H1 (cell line): ENCODE measurements at regions not wholly inside any gene's neighbourhood (a gene's known extent, or its start where the extent isn't known, plus 50 kb on each side); places are given as distances from the start of the nearest gene placed in this dataset.

ENCODE experiments used
- CTCF ChIA-PET: fragments of 300-600 bp; sonication (Branson Sonifier 250); formaldehyde crosslinking; loops from one replicate; lab custom pipeline; 2021; ENCODE audit not compliant: partially characterized antibody; lab: Charles Lee
- POLR2A ChIA-PET: fragments of 300-600 bp; sonication (Branson Sonifier 250); formaldehyde crosslinking; loops from one replicate; lab custom pipeline; 2021; ENCODE audit warnings: inconsistent platforms; ENCODE audit not compliant: partially characterized antibody; lab: Charles Lee
- DNase-seq, 2 experiments: peaks; one replicate each; pipeline versions ENCODE4 v3.0.0 to v3.0.0-alpha.2; 2010 to 2022; ENCODE audit warnings: low spot score in 2 of 2, low read depth in 1 of 2, mixed read lengths in 1 of 2
- FAIRE-seq: peaks from 2 replicates; lab custom pipeline; 2011; peaks lifted over from hg19 to GRCh38; lab: Jason Lieb, UNC
- H2AFZ ChIP-seq: 2 replicates; pipeline ENCODE4 v1.8.1; 2012; ENCODE audit warnings: low read length, inconsistent platforms
- H2AK5ac ChIP-seq: 2 replicates; pipeline ENCODE4 v1.6.1; 2013; ENCODE audit warnings: low read depth, low read length
- H2BK120ac ChIP-seq: replicated peaks from 2 replicates; pipeline ENCODE3; 2013; ENCODE audit warnings: low read depth, low read length, inconsistent platforms
- H2BK12ac ChIP-seq: 2 replicates; pipeline ENCODE4 v1.6.1; 2013; ENCODE audit warnings: low read depth, low read length
- H2BK15ac ChIP-seq: 2 replicates; pipeline ENCODE4 v1.6.1; 2013; ENCODE audit warnings: low read length
- H2BK20ac ChIP-seq: 2 replicates; pipeline ENCODE4 v1.6.1; 2013; ENCODE audit warnings: low read length
- H2BK5ac ChIP-seq: 2 replicates; pipeline ENCODE4 v1.6.1; 2013; ENCODE audit warnings: low read depth, low read length
- H3K14ac ChIP-seq: 2 replicates; pipeline ENCODE4 v1.6.1; 2013; ENCODE audit warnings: inconsistent platforms; ENCODE audit not compliant: insufficient read length
- H3K18ac ChIP-seq: 2 replicates; pipeline ENCODE4 v1.6.1; 2013; ENCODE audit warnings: low read length; ENCODE audit errors: extremely low read depth
- H3K23ac ChIP-seq: 2 replicates; pipeline ENCODE4 v1.6.1; 2013; ENCODE audit warnings: inconsistent platforms; ENCODE audit not compliant: insufficient read length
- H3K23me2 ChIP-seq: 2 replicates; pipeline ENCODE4 v1.6.1; 2013; ENCODE audit warnings: low read depth, low read length
- H3K27ac ChIP-seq: 2 replicates; pipeline ENCODE4 v1.6.1; 2011; ENCODE audit warnings: low read depth, low read length, inconsistent platforms
- H3K27me3 ChIP-seq, 4 experiments: replicated peaks in 1 of 4; 1 replicate in 1 of 4; 2 replicates in 3 of 4; pipeline versions ENCODE4 v1.6.1 to v1.8.1; 2011 to 2013; ENCODE audit warnings: low read length in 3 of 4, mild to moderate bottlenecking in 3 of 4, inconsistent platforms in 2 of 4, mixed read lengths in 2 of 4, moderate library complexity in 1 of 4; ENCODE audit not compliant: control insufficient read depth in 3 of 4, insufficient read depth in 3 of 4; ENCODE audit errors: extremely low read depth in 1 of 4
- H3K36me3 ChIP-seq, 4 experiments: 2 replicates each; pipeline versions ENCODE4 v1.6.1 to v1.8.1; 2011 to 2013; ENCODE audit warnings: mild to moderate bottlenecking in 4 of 4, low read length in 3 of 4, moderate library complexity in 2 of 4, control low read depth in 1 of 4, inconsistent platforms in 1 of 4; ENCODE audit not compliant: insufficient read depth in 4 of 4, control insufficient read depth in 2 of 4
- H3K4ac ChIP-seq: replicated peaks from 2 replicates; pipeline ENCODE3; 2013; ENCODE audit warnings: low read length, low read depth, mixed read lengths, inconsistent platforms; ENCODE audit not compliant: insufficient read length
- H3K4me1 ChIP-seq, 4 experiments: replicated peaks in 1 of 4; 1 replicate in 1 of 4; 2 replicates in 3 of 4; pipeline versions ENCODE4 v1.6.1 to v1.8.1; 2011 to 2013; ENCODE audit warnings: low read length in 3 of 4, inconsistent platforms in 2 of 4, mixed read lengths in 1 of 4; ENCODE audit not compliant: insufficient read depth in 4 of 4, control insufficient read depth in 3 of 4
- H3K4me2 ChIP-seq, 2 experiments: 2 replicates each; pipeline versions ENCODE4 v1.6.1 to v1.8.1; 2011 to 2013; ENCODE audit warnings: low read depth in 2 of 2, low read length in 2 of 2, control low read depth in 1 of 2, inconsistent platforms in 1 of 2, mild to moderate bottlenecking in 1 of 2; ENCODE audit not compliant: insufficient read depth in 1 of 2
- H3K4me3 ChIP-seq, 4 experiments: fragments of 200-600, 300-600 bp in 1 of 4; sonication (generic), shearing (Covaris generic), sonication (Bioruptor Twin) in 1 of 4; 2 replicates each; pipeline versions ENCODE4 v1.5.1 to v1.8.1; 2011 to 2016; ENCODE audit warnings: low read length in 4 of 4, low read depth in 3 of 4, control low read depth in 2 of 4, inconsistent platforms in 2 of 4, mild to moderate bottlenecking in 2 of 4, mixed read lengths in 1 of 4, moderate library complexity in 1 of 4; ENCODE audit not compliant: insufficient read depth in 2 of 4; ENCODE audit errors: extremely low read depth in 1 of 4
- H3K56ac ChIP-seq: replicated peaks from 2 replicates; pipeline ENCODE3; 2013; ENCODE audit warnings: low read depth, mild to moderate bottlenecking, mixed read lengths, low read length, inconsistent platforms; ENCODE audit not compliant: insufficient read length
- H3K79me1 ChIP-seq: 2 replicates; pipeline ENCODE4 v1.6.1; 2013; ENCODE audit warnings: low read depth, low read length, control low read depth
- H3K79me2 ChIP-seq, 2 experiments: 2 replicates each; pipeline versions ENCODE4 v1.6.1 to v1.8.1; 2012 to 2013; ENCODE audit warnings: low read length in 2 of 2, mild to moderate bottlenecking in 2 of 2, inconsistent platforms in 1 of 2; ENCODE audit not compliant: insufficient read depth in 2 of 2, control insufficient read depth in 1 of 2
- H3K9ac ChIP-seq, 4 experiments: replicated peaks in 1 of 4; 1 replicate in 1 of 4; 2 replicates in 3 of 4; pipeline versions ENCODE4 v1.6.1 to v1.8.1; 2011 to 2013; ENCODE audit warnings: low read depth in 3 of 4, low read length in 3 of 4, control low read depth in 2 of 4, mild to moderate bottlenecking in 2 of 4, moderate library complexity in 2 of 4, inconsistent platforms in 1 of 4; ENCODE audit errors: extremely low read depth in 1 of 4
- H3K9me3 ChIP-seq, 2 experiments: 2 replicates each; pipeline versions ENCODE4 v1.6.1 to v1.8.1; 2012 to 2013; ENCODE audit warnings: mild to moderate bottlenecking in 2 of 2, moderate library complexity in 2 of 2, control low read depth in 1 of 2, inconsistent platforms in 1 of 2, low read depth in 1 of 2, low read length in 1 of 2, mixed read lengths in 1 of 2; ENCODE audit not compliant: insufficient read depth in 2 of 2
- H4K20me1 ChIP-seq, 2 experiments: replicated peaks in 1 of 2; 2 replicates each; pipeline versions ENCODE3 to v1.8.1; 2011 to 2013; ENCODE audit warnings: inconsistent platforms in 2 of 2, low read length in 2 of 2, mild to moderate bottlenecking in 1 of 2; ENCODE audit not compliant: insufficient read depth in 2 of 2, control insufficient read depth in 1 of 2
- H4K5ac ChIP-seq: 2 replicates; pipeline ENCODE4 v1.6.1; 2013; ENCODE audit warnings: low read length, low read depth, mixed read lengths, inconsistent platforms; ENCODE audit not compliant: insufficient read length
- H4K8ac ChIP-seq: 2 replicates; pipeline ENCODE4 v1.8.0; 2013; ENCODE audit warnings: mild to moderate bottlenecking, moderate library complexity, low read length, inconsistent platforms; ENCODE audit not compliant: insufficient read depth; ENCODE audit errors: extremely low read depth
- H4K91ac ChIP-seq: replicated peaks from 2 replicates; pipeline ENCODE3; 2013; ENCODE audit warnings: low read length, mixed read lengths, inconsistent platforms; ENCODE audit not compliant: insufficient read length
- CBX5 ChIP-seq: fragments of 300-800, 300-1000 bp; sonication (generic); IDR thresholded peaks from 2 replicates; pipeline ENCODE4 v1.7.1; 2016; ENCODE audit warnings: antibody characterized with exemption, low read length, low read depth
- HDAC2 ChIP-seq, 2 experiments: fragments of 300-600 bp in 1 of 2; sonication (generic) in 1 of 2; IDR thresholded peaks; 2 replicates each; pipeline ENCODE4 v1.6.1; 2011 to 2012; ENCODE audit warnings: low read depth in 2 of 2, low read length in 2 of 2, mild to moderate bottlenecking in 2 of 2, moderate library complexity in 2 of 2, borderline replicate concordance in 1 of 2, inconsistent platforms in 1 of 2
- JUND ChIP-seq: IDR thresholded peaks from 2 replicates; pipeline ENCODE4 v1.6.1; 2011; ENCODE audit warnings: mild to moderate bottlenecking, improper control_type of control experiment, low read length
- KDM1A ChIP-seq: fragments of 200-600, 300-600 bp; sonication (generic); IDR thresholded peaks from 2 replicates; pipeline ENCODE4 v1.7.1; 2016; ENCODE audit warnings: mild to moderate bottlenecking, low read length, borderline replicate concordance
- KDM5A ChIP-seq: fragments of 200-600 bp; IDR thresholded peaks from 2 replicates; pipeline ENCODE4 v1.7.1; 2012; ENCODE audit warnings: mild to moderate bottlenecking, low read length, inconsistent platforms, mixed read lengths
- MAFK ChIP-seq: IDR thresholded peaks from 2 replicates; pipeline ENCODE4 v1.6.1; 2012; ENCODE audit warnings: low read depth, mild to moderate bottlenecking, improper control_type of control experiment, low read length
- MAX ChIP-seq: IDR thresholded peaks from 2 replicates; pipeline ENCODE4 v1.6.1; 2012; ENCODE audit warnings: inconsistent platforms
- NRF1 ChIP-seq: IDR thresholded peaks from 2 replicates; pipeline ENCODE4 v1.6.1; 2011; ENCODE audit warnings: mild to moderate bottlenecking, low read depth, low read length, improper control_type of control experiment
- RFX5 ChIP-seq: IDR thresholded peaks from 2 replicates; pipeline ENCODE4 v1.6.1; 2011; ENCODE audit warnings: low read depth, low read length, improper control_type of control experiment, borderline replicate concordance
- SIX5 ChIP-seq: IDR thresholded peaks from 2 replicates; pipeline ENCODE4 v1.6.1; 2011; ENCODE audit warnings: mild to moderate bottlenecking, low read depth, low read length
- SP1 ChIP-seq: IDR thresholded peaks from 2 replicates; pipeline ENCODE4 v1.6.1; 2011; ENCODE audit warnings: low read depth, low read length
- SP2 ChIP-seq: IDR thresholded peaks from 2 replicates; pipeline ENCODE4 v1.6.1; 2012; ENCODE audit warnings: mild to moderate bottlenecking, low read length, inconsistent platforms
- SRF ChIP-seq: IDR thresholded peaks from 2 replicates; pipeline ENCODE4 v1.6.1; 2011; ENCODE audit warnings: mild to moderate bottlenecking, low read depth, low read length, moderate library complexity
- TAF7 ChIP-seq: optimal IDR thresholded peaks from 2 replicates; pipeline ENCODE3; 2011; ENCODE audit warnings: low read depth, mild to moderate bottlenecking, inconsistent platforms, low read length, moderate library complexity, borderline replicate concordance
- WGBS, 2 experiments: shearing (Covaris generic) in 1 of 2; methylation state at CpG; one replicate each; pipeline versions ENCODE4 v1.1.6 to v1.1.7; 2013 to 2015; ENCODE audit warnings: low lambda C conversion rate in 2 of 2, mixed read lengths in 2 of 2, inconsistent platforms in 1 of 2, low coverage in 1 of 2, missing lambda C conversion rate in 1 of 2; ENCODE audit not compliant: insufficient replicate concordance in 2 of 2, insufficient coverage in 1 of 2, insufficient read length in 1 of 2; ENCODE audit errors: extremely low coverage in 1 of 2, missing lambda C conversion rate in 1 of 2; 5-methylcytosine and 5-hydroxymethylcytosine counted together

GRCh38 chr9:1156794-1157550 is 106.8 kb downstream of the DMRT2 start:
- no peak overlapping the region for H2AFZ ChIP-seq
- H2AK5ac ChIP-seq: no peak overlapping the region
- no peak overlapping the region for H2BK5ac ChIP-seq
- H3K4me2 ChIP-seq: no peak overlapping the region
- no peak for DNase-seq
- H2BK20ac ChIP-seq: no peak overlapping the region
- H2BK120ac ChIP-seq: no peak overlapping the region
- no peak overlapping the region for H3K27ac ChIP-seq
- no peak overlapping the region for H3K14ac ChIP-seq
- no peaks in the 10 kb centered on the region; the same call in 1 of the 2 replicates for H3K23me2 ChIP-seq
- FAIRE-seq: no peak
- H3K79me1 ChIP-seq: no peaks in the 10 kb centered on the region
- no peak overlapping the region for H2BK12ac ChIP-seq
- no peaks in the 10 kb centered on the region for H3K79me2 ChIP-seq
- peaks cover 55 to 76% of the 10 kb centered on the region in 2 experiments for H3K9me3 ChIP-seq
- H4K8ac ChIP-seq: no peak overlapping the region
- TF ChIP-seq SIX5: no peak
- no peak for TF ChIP-seq MAFK
- TF ChIP-seq SP2: no peak
- no peak for TF ChIP-seq NRF1
- TF ChIP-seq RFX5: no peak
- TF ChIP-seq CBX5: no peak
- no peak for TF ChIP-seq TAF7
- TF ChIP-seq SRF: no peak
- no peak for TF ChIP-seq KDM1A
- no peak for TF ChIP-seq MAX
- TF ChIP-seq SP1: no peak
- TF ChIP-seq JUND: no peak
- TF ChIP-seq KDM5A: no peak
- TF ChIP-seq HDAC2 (IDR thresholded peaks at IDR 0.05; ENCODE audit: borderline replicate concordance in 1 of 2, low read depth in 2 of 2, low read length in 2 of 2): no peak
- no peak overlapping the region for H3K23ac ChIP-seq
- H3K4ac ChIP-seq: no peak overlapping the region
- H4K5ac ChIP-seq: no peak overlapping the region
- H3K56ac ChIP-seq: no peak overlapping the region
- H4K20me1 ChIP-seq: no peaks in the 10 kb centered on the region
- no peak overlapping the region for H4K91ac ChIP-seq
- H3K27me3 ChIP-seq: no peaks in the 10 kb centered on the region
- no peak overlapping the region for H3K9ac ChIP-seq
- H2BK15ac ChIP-seq: no peak overlapping the region
- no peaks in the 10 kb centered on the region for H3K4me1 ChIP-seq
- ChIA-PET CTCF (no interaction called here), POLR2A (no interaction called here)
- H3K18ac ChIP-seq: no peak overlapping the region
- WGBS, 2 experiments: 39% methylated on average over 4 of the region's 4 CpGs; no CpG with 5 or more reads in 1 of the 2 experiments
- H3K4me3 ChIP-seq: no peak overlapping the region; a peak in 1 of 8 replicates
- H3K36me3 ChIP-seq: no peaks in the 10 kb centered on the region
